ENCODE measurements at regions not wholly inside any gene's neighbourhood (a gene's known extent, or its start where the extent isn't known, plus 50 kb on each side); places are given as distances from the start of the nearest gene placed in this dataset.
A peak's percentile ranks its signal among the peaks of the same experiment; 100 is the strongest.

GRCh38 chr18:53994016-53994415 lies 230.5 kb downstream of the MBD2 start:
- Histone ChIP-seq H3K9me3 (ENCODE audit: low read depth, low read length) (no peaks in the 10 kb centered on the region), H3K27me3 (ENCODE audit: insufficient read depth, low read length) (no peaks in the 10 kb centered on the region), H3K79me2 (ENCODE audit: insufficient read depth, low read length) (no peaks in the 10 kb centered on the region), H3K36me3 (ENCODE audit: insufficient read depth, low read length) (no peaks in the 10 kb centered on the region), H4K20me1 (ENCODE audit: insufficient read depth, low read length) (no peaks in the 10 kb centered on the region), H2AFZ (ENCODE audit: low read length) (no peak overlapping the region), H3K4me3 (ENCODE audit: insufficient read depth, low read length) (no peak overlapping the region), H3K4me1 (ENCODE audit: insufficient read depth, low read length) (peaks cover 12% of the 10 kb centered on the region), H3K27ac (ENCODE audit: low read depth, low read length) (no peak overlapping the region), H3K4me2 (ENCODE audit: insufficient read depth, low read length) (no peak overlapping the region)
- no peak for TF ChIP-seq CTCF (IDR thresholded peaks at IDR 0.05; ENCODE audit: extremely low read depth, low read depth, low read length)
- no peak for DNase-seq (ENCODE audit: insufficient read length, low spot score, missing footprints)

GRCh38 chr18:53991805-53992204 lies 232.7 kb downstream of the MBD2 start:
- peak overlapping the region; percentile 19 for H3K4me2 ChIP-seq (ENCODE audit: insufficient read depth, low read length)
- no peaks in the 10 kb centered on the region for H3K79me2 ChIP-seq (ENCODE audit: insufficient read depth, low read length)
- TF ChIP-seq CTCF (IDR thresholded peaks at IDR 0.05; ENCODE audit: extremely low read depth, low read depth, low read length) = no peak
- DNase-seq (ENCODE audit: insufficient read length, low spot score, missing footprints) = no peak
- H4K20me1 ChIP-seq (ENCODE audit: insufficient read depth, low read length) = no peaks in the 10 kb centered on the region
- H3K4me1 ChIP-seq (ENCODE audit: insufficient read depth, low read length) = peaks cover 12% of the 10 kb centered on the region
- no peaks in the 10 kb centered on the region for H3K36me3 ChIP-seq (ENCODE audit: insufficient read depth, low read length)
- H3K27me3 ChIP-seq (ENCODE audit: insufficient read depth, low read length) = no peaks in the 10 kb centered on the region
- H3K4me3 ChIP-seq (ENCODE audit: insufficient read depth, low read length) = no peak overlapping the region
- no peaks in the 10 kb centered on the region for H3K9me3 ChIP-seq (ENCODE audit: low read depth, low read length)
- no peak overlapping the region for H2AFZ ChIP-seq (ENCODE audit: low read length)
- H3K27ac ChIP-seq (ENCODE audit: low read depth, low read length) = peak overlapping the region; percentile 49

DNA sequence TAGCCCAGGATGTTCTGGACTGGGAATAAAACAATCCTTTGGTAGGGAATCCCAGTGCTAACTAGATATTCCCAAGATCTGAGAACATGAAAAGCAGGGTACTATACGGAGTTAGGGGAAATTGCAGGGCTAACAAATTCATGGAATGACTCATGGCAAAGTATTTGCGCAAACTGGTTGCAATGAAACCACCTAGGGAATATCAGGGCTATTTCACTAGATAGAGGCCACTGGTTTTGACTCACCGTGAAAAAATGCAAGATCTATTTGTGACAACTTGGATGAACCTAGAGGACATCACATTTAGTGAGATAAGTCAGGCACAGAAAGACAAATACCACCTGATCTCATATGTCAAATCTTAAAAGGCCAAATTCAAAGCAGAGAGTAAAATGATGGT lies 233.3 kb downstream of the MBD2 start:
- H3K36me3 ChIP-seq (ENCODE audit: insufficient read depth, low read length) = no peaks in the 10 kb centered on the region
- peak overlapping the region; percentile 19 for H3K4me2 ChIP-seq (ENCODE audit: insufficient read depth, low read length)
- no peaks in the 10 kb centered on the region for H3K27me3 ChIP-seq (ENCODE audit: insufficient read depth, low read length)
- H2AFZ ChIP-seq (ENCODE audit: low read length) = no peak overlapping the region
- peak overlapping the region; percentile 49 for H3K27ac ChIP-seq (ENCODE audit: low read depth, low read length)
- peaks cover 12% of the 10 kb centered on the region for H3K4me1 ChIP-seq (ENCODE audit: insufficient read depth, low read length)
- no peak for DNase-seq (ENCODE audit: insufficient read length, low spot score, missing footprints)
- no peaks in the 10 kb centered on the region for H4K20me1 ChIP-seq (ENCODE audit: insufficient read depth, low read length)
- H3K4me3 ChIP-seq (ENCODE audit: insufficient read depth, low read length) = no peak overlapping the region
- no peak for TF ChIP-seq CTCF (IDR thresholded peaks at IDR 0.05; ENCODE audit: extremely low read depth, low read depth, low read length)
- H3K79me2 ChIP-seq (ENCODE audit: insufficient read depth, low read length) = no peaks in the 10 kb centered on the region
- H3K9me3 ChIP-seq (ENCODE audit: low read depth, low read length) = no peaks in the 10 kb centered on the region

DNA sequence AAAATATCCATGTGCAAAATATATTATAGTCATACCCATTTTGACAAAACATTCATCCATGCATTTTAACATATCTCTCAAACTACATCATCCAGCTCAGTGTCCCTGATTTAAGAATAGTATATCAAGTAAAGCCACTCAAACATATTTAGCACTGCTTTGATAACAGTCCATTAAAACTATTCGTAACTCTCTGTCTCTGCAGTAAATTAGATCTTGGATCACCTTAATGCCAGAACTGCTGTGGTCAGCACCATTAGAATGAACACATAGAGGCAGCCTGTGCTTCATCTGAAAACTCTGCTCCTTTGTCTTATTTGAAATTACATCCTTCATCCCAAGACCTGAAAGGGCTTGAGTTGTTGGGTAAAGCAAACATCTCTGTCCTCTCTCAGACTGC lies 234.0 kb downstream of the MBD2 start:
- Histone ChIP-seq H3K4me1 (ENCODE audit: insufficient read depth, low read length) (peaks cover 12% of the 10 kb centered on the region), H3K79me2 (ENCODE audit: insufficient read depth, low read length) (no peaks in the 10 kb centered on the region), H3K4me3 (ENCODE audit: insufficient read depth, low read length) (no peak overlapping the region), H3K27me3 (ENCODE audit: insufficient read depth, low read length) (no peaks in the 10 kb centered on the region), H2AFZ (ENCODE audit: low read length) (no peak overlapping the region), H4K20me1 (ENCODE audit: insufficient read depth, low read length) (no peaks in the 10 kb centered on the region), H3K4me2 (ENCODE audit: insufficient read depth, low read length) (no peak overlapping the region), H3K27ac (ENCODE audit: low read depth, low read length) (no peak overlapping the region), H3K9me3 (ENCODE audit: low read depth, low read length) (no peaks in the 10 kb centered on the region), H3K36me3 (ENCODE audit: insufficient read depth, low read length) (no peaks in the 10 kb centered on the region)
- no peak for TF ChIP-seq CTCF (IDR thresholded peaks at IDR 0.05; ENCODE audit: extremely low read depth, low read depth, low read length)
- no peak for DNase-seq (ENCODE audit: insufficient read length, low spot score, missing footprints)
